Natural killer cell (primary cell): ENCODE measurements at regions not wholly inside any gene's neighbourhood (a gene's known extent, or its start where the extent isn't known, plus 50 kb on each side); places are given as distances from the start of the nearest gene placed in this dataset.

ENCODE experiments used
- ATAC-seq, 3 donors: fragments of 150-1000 bp in 2 of 3; fragments of 200-7000 bp in 1 of 3; cut with Tn5 transposase; 1 replicate in 1 of 3; 2 replicates in 2 of 3; pipeline ENCODE4 v1.10.0; 2021; ENCODE audit warnings: mild to moderate bottlenecking in 2 of 3, moderate library complexity in 2 of 3
- DNase-seq, 2 donors: peaks; one replicate each; pipeline versions ENCODE4 v3.0.0 to v3.0.0-alpha.2; 2013 to 2021; ENCODE audit warnings: mixed read lengths in 1 of 2
- H3K27ac ChIP-seq: one replicate; pipeline ENCODE4 v1.5.1; 2013; ENCODE audit warnings: mild to moderate bottlenecking, low read length
- H3K27me3 ChIP-seq: one replicate; pipeline ENCODE4 v1.6.1; 2013; ENCODE audit warnings: low read length; ENCODE audit not compliant: control insufficient read depth, insufficient read depth
- H3K36me3 ChIP-seq: one replicate; pipeline ENCODE4 v1.6.1; 2013; ENCODE audit warnings: low read length; ENCODE audit not compliant: control insufficient read depth, insufficient read depth
- H3K4me1 ChIP-seq: one replicate; pipeline ENCODE4 v1.6.1; 2013; ENCODE audit warnings: low read length; ENCODE audit not compliant: control insufficient read depth, insufficient read depth
- H3K4me3 ChIP-seq: one replicate; pipeline ENCODE4 v1.5.1; 2013; ENCODE audit warnings: low read length
- H3K9me3 ChIP-seq: one replicate; pipeline ENCODE4 v1.6.1; 2013; ENCODE audit warnings: low read length; ENCODE audit not compliant: control insufficient read depth, insufficient read depth
- H3K27ac Mint-ChIP-seq, 2 donors: one replicate each; pipeline ENCODE4 v1.8.0; 2022; ENCODE audit warnings: mild to moderate bottlenecking in 2 of 2, mixed read lengths in 2 of 2, moderate library complexity in 1 of 2
- H3K27me3 Mint-ChIP-seq, 2 donors: one replicate each; pipeline ENCODE4 v1.8.0; 2022; ENCODE audit warnings: low read depth in 2 of 2, mixed read lengths in 2 of 2
- H3K36me3 Mint-ChIP-seq: one replicate; pipeline ENCODE4 v1.8.0; 2022; ENCODE audit warnings: mixed read lengths
- H3K4me1 Mint-ChIP-seq, 2 donors: one replicate each; pipeline ENCODE4 v1.8.0; 2022; ENCODE audit warnings: mixed read lengths in 2 of 2
- H3K4me3 Mint-ChIP-seq: one replicate; pipeline ENCODE4 v1.8.0; 2022; ENCODE audit warnings: mild to moderate bottlenecking, moderate library complexity, mixed read lengths
- H3K9me3 Mint-ChIP-seq, 2 donors: one replicate each; pipeline ENCODE4 v1.8.0; 2022; ENCODE audit warnings: mixed read lengths in 2 of 2
- CTCF ChIP-seq: fragments of 200-600 bp; IDR thresholded peaks from one replicate; pipeline ENCODE4 v1.8.0; 2022; ENCODE audit warnings: antibody characterized with exemption
- WGBS: methylation state at CpG from one replicate; pipeline ENCODE4 v1.1.7; 2013; ENCODE audit warnings: missing lambda C conversion rate; ENCODE audit not compliant: insufficient coverage; 5-methylcytosine and 5-hydroxymethylcytosine counted together
- intact Hi-C: fragments of 100-400 bp; cut with micrococcal nuclease; formaldehyde crosslinking; loops from one replicate; pipeline ENCODE4 v1.14.2; 2022

- Histone ChIP-seq H3K4me1 (no peaks in the 10 kb centered on the region), H3K4me3 (no peak overlapping the region), H3K27ac (no peak overlapping the region), H3K36me3 (no peaks in the 10 kb centered on the region), H3K9me3 (no peaks in the 10 kb centered on the region), H3K27me3 (no peaks in the 10 kb centered on the region)
- H3K27me3 Mint-ChIP-seq = peaks cover 0 to 6% of the 10 kb centered on the region in 2 donors
- H3K4me3 Mint-ChIP-seq = no peak overlapping the region
- H3K9me3 Mint-ChIP-seq = peaks cover 0 to 2% of the 10 kb centered on the region in 2 donors
- ATAC-seq (no peak), DNase-seq (no peak)
- 60% methylated on average over 1 of the region's 1 CpG for WGBS
- no peak overlapping the region for H3K27ac Mint-ChIP-seq
- TF ChIP-seq CTCF = no peak
- no peaks in the 10 kb centered on the region for H3K4me1 Mint-ChIP-seq
- H3K36me3 Mint-ChIP-seq = no peaks in the 10 kb centered on the region
- intact Hi-C loops = no loop called here
These were observed 152.5 kb downstream of the ZNF648 start for GRCh38 chr1:181909010-181909409.

- H3K4me3 Mint-ChIP-seq = no peak overlapping the region
- Histone ChIP-seq H3K27ac (no peak overlapping the region), H3K4me1 (no peaks in the 10 kb centered on the region), H3K4me3 (no peak overlapping the region), H3K27me3 (no peaks in the 10 kb centered on the region), H3K36me3 (no peaks in the 10 kb centered on the region), H3K9me3 (no peaks in the 10 kb centered on the region)
- WGBS = 92% methylated on average over 6 of the region's 6 CpGs
- H3K36me3 Mint-ChIP-seq = no peaks in the 10 kb centered on the region
- H3K27ac Mint-ChIP-seq = no peak overlapping the region
- H3K9me3 Mint-ChIP-seq = peaks cover 0 to 2% of the 10 kb centered on the region in 2 donors
- DNase-seq (no peak), ATAC-seq (no peak)
- peaks cover 0 to 4% of the 10 kb centered on the region in 2 donors for H3K27me3 Mint-ChIP-seq
- intact Hi-C loops = no loop called here
- H3K4me1 Mint-ChIP-seq = no peaks in the 10 kb centered on the region
- no peak for TF ChIP-seq CTCF
These were observed 154.9 kb downstream of the ZNF648 start for GRCh38 chr1:181906631-181907030.

- Histone ChIP-seq H3K36me3 (no peaks in the 10 kb centered on the region), H3K4me3 (no peak overlapping the region), H3K27me3 (no peaks in the 10 kb centered on the region), H3K4me1 (no peaks in the 10 kb centered on the region), H3K27ac (no peak overlapping the region), H3K9me3 (no peaks in the 10 kb centered on the region)
- Mint-ChIP-seq H3K4me1 (no peaks in the 10 kb centered on the region), H3K27me3 (peaks cover 0 to 4% of the 10 kb centered on the region in 2 donors), H3K9me3 (peaks cover 0 to 2% of the 10 kb centered on the region in 2 donors), H3K36me3 (no peaks in the 10 kb centered on the region), H3K27ac (no peak overlapping the region), H3K4me3 (no peak overlapping the region)
- WGBS = 82% methylated on average over 2 of the region's 2 CpGs
- intact Hi-C loops = no loop called here
- DNase-seq = no peak
- no peak for ATAC-seq
- no peak for TF ChIP-seq CTCF
These were observed 155.4 kb downstream of the ZNF648 start for GRCh38 chr1:181905944-181906597.

GRCh38 chr1:181898773-181899172, 162.7 kb downstream of the ZNF648 start:
- DNase-seq = no peak
- ATAC-seq = no peak
- H3K36me3 ChIP-seq = no peaks in the 10 kb centered on the region
- no peak overlapping the region for H3K4me3 ChIP-seq
- Mint-ChIP-seq H3K27ac (no peak overlapping the region), H3K36me3 (no peaks in the 10 kb centered on the region), H3K4me3 (no peak overlapping the region), H3K4me1 (no peaks in the 10 kb centered on the region), H3K9me3 (peaks cover 0 to 3% of the 10 kb centered on the region in 2 donors), H3K27me3 (no peaks in the 10 kb centered on the region)
- no peaks in the 10 kb centered on the region for H3K4me1 ChIP-seq
- H3K27me3 ChIP-seq = no peaks in the 10 kb centered on the region
- no peak for TF ChIP-seq CTCF
- intact Hi-C loops = no loop called here
- H3K9me3 ChIP-seq = no peaks in the 10 kb centered on the region
- H3K27ac ChIP-seq = no peak overlapping the region
